Neural cell (in vitro differentiated cells): ENCODE measurements at regions not wholly inside any gene's neighbourhood (a gene's known extent, or its start where the extent isn't known, plus 50 kb on each side); places are given as distances from the start of the nearest gene placed in this dataset.

ENCODE experiments used
- MXI1 ChIP-seq: fragments of 450-650 bp; conservative IDR thresholded peaks from 2 replicates; pipeline ENCODE4 v1.6.1; 2014; ENCODE audit warnings: antibody characterized with exemption, mild to moderate bottlenecking; ENCODE audit not compliant: poor library complexity, severe bottlenecking
- POLR2AphosphoS5 ChIP-seq: IDR thresholded peaks from 2 replicates; pipeline ENCODE4 v1.6.1; 2012

GRCh38 chr13:61700620-61701019 lies 285.0 kb upstream of the PCDH20 start:
- TF ChIP-seq POLR2AphosphoS5 (peak; percentile 50), MXI1 (no peak)
